GM12892 (cell line): ENCODE measurements at regions not wholly inside any gene's neighbourhood (a gene's known extent, or its start where the extent isn't known, plus 50 kb on each side); places are given as distances from the start of the nearest gene placed in this dataset.
"Not testable (repeated sequence)": the region's sequence is repeated elsewhere in the genome, so short reads cannot be mapped to it uniquely, and the experiment has no call there.

Experiments used
- DNase-seq: peaks from one replicate; pipeline ENCODE4 v3.0.0; 2011; ENCODE audit not compliant: insufficient read length
- FAIRE-seq: peaks from 2 replicates; lab custom pipeline; 2011; peaks lifted over from hg19 to GRCh38; lab: Jason Lieb, UNC
- POLR2A ChIP-seq: IDR thresholded peaks from 2 replicates; pipeline ENCODE4 v1.6.1; 2011; ENCODE audit warnings: low read depth, low read length, control low read depth
- POLR2AphosphoS5 ChIP-seq: IDR thresholded peaks from 2 replicates; pipeline ENCODE4 v1.6.1; 2011; ENCODE audit warnings: low read depth, low read length, control low read depth
- TAF1 ChIP-seq: IDR thresholded peaks from 2 replicates; pipeline ENCODE4 v1.6.1; 2011; ENCODE audit warnings: low read depth, mild to moderate bottlenecking, control low read depth, low read length, borderline replicate concordance

GRCh38 chr11:110347660-110348059, 51.2 kb upstream of the RDX start:
- FAIRE-seq: no peak
- TF ChIP-seq POLR2A (no peak), POLR2AphosphoS5 (no peak), TAF1 (no peak)
- DNase-seq: no peak

- DNase-seq (no peak), FAIRE-seq (no peak)
- peak; percentile 30; the same call in 1 of the 2 replicates for TF ChIP-seq POLR2AphosphoS5
- peak; percentile 29; the same call in 1 of the 2 replicates for TF ChIP-seq POLR2A
- TF ChIP-seq TAF1: 0 out of 2 replicates have a peak, but pooled peaks have one; percentile 36
Observed at GRCh38 chr11:110349138-110349996, 53.0 kb upstream of the RDX start.

GRCh38 chr11:110349997-110350383, 53.6 kb upstream of the RDX start:
- not testable (repeated sequence) for DNase-seq, FAIRE-seq

GRCh38 chr11:110355011-110355744, 58.8 kb upstream of the RDX start:
- FAIRE-seq: peak; percentile 56
- TF ChIP-seq TAF1: no peak
- no peak for TF ChIP-seq POLR2A
- no peak for TF ChIP-seq POLR2AphosphoS5
- DNase-seq: no peak

GRCh38 chr11:110356762-110357671, 60.6 kb upstream of the RDX start:
- TF ChIP-seq TAF1: no peak
- no peak for TF ChIP-seq POLR2AphosphoS5
- no peak for TF ChIP-seq POLR2A
- DNase-seq (no peak), FAIRE-seq (peak; percentile 88)

GRCh38 chr11:110358336-110358735, 61.9 kb upstream of the RDX start:
- FAIRE-seq (no peak), DNase-seq (no peak)
- TF ChIP-seq POLR2AphosphoS5 (no peak), TAF1 (no peak)

- DNase-seq, FAIRE-seq: not testable (repeated sequence)
Observed at GRCh38 chr11:110360781-110361408, 64.5 kb upstream of the RDX start.

- DNase-seq (no peak), FAIRE-seq (peak; percentile 60)
- TF ChIP-seq POLR2AphosphoS5 (no peak), POLR2A (no peak), TAF1 (no peak)
Observed at GRCh38 chr11:110362971-110363509, 66.6 kb upstream of the RDX start.

GRCh38 chr11:110366291-110366690, 63.5 kb upstream of the FDX1 start:
- TF ChIP-seq POLR2AphosphoS5: no peak
- TF ChIP-seq TAF1: no peak
- no peak for TF ChIP-seq POLR2A
- FAIRE-seq: no peak
- no peak for DNase-seq

GRCh38 chr11:110367571-110367970, 62.2 kb upstream of the FDX1 start:
- DNase-seq (no peak), FAIRE-seq (no peak)

GRCh38 chr11:110371084-110371483, 58.7 kb upstream of the FDX1 start:
- no peak for DNase-seq
- FAIRE-seq: peak; percentile 79
- TF ChIP-seq POLR2A (no peak), TAF1 (no peak), POLR2AphosphoS5 (no peak)

More at GRCh38 chr11:110367571-110367970, 62.2 kb upstream of the FDX1 start:
- TF ChIP-seq POLR2AphosphoS5 (no peak), POLR2A (no peak), TAF1 (no peak)
